Upper lobe of left lung (tissue), 4 donors: ENCODE measurements at regions not wholly inside any gene's neighbourhood (a gene's known extent, or its start where the extent isn't known, plus 50 kb on each side); places are given as distances from the start of the nearest gene placed in this dataset.

Source experiments
- EP300 ChIP-seq, 4 donors: sonication (generic); formaldehyde crosslinking; IDR thresholded peaks; one replicate each; pipeline ENCODE4 v1.5.1; 2017; ENCODE audit warnings: antibody characterized with exemption in 4 of 4, control low read depth in 2 of 4
- POLR2AphosphoS5 ChIP-seq, 2 donors: sonication (generic); formaldehyde crosslinking; IDR thresholded peaks; one replicate each; pipeline ENCODE4 v1.5.1; 2017; ENCODE audit warnings: antibody characterized with exemption in 2 of 2
- TF ChIP-seq, protein P1 (sequence below), 6 experiments: fragments of 450-650 bp in 4 of 6; fragments of 200-600 bp in 2 of 6; sonication (generic) in 2 of 6; IDR thresholded peaks; one replicate each; pipeline ENCODE4 v1.5.1; 2016 to 2019; ENCODE audit warnings: antibody characterized with exemption in 6 of 6

DNA sequence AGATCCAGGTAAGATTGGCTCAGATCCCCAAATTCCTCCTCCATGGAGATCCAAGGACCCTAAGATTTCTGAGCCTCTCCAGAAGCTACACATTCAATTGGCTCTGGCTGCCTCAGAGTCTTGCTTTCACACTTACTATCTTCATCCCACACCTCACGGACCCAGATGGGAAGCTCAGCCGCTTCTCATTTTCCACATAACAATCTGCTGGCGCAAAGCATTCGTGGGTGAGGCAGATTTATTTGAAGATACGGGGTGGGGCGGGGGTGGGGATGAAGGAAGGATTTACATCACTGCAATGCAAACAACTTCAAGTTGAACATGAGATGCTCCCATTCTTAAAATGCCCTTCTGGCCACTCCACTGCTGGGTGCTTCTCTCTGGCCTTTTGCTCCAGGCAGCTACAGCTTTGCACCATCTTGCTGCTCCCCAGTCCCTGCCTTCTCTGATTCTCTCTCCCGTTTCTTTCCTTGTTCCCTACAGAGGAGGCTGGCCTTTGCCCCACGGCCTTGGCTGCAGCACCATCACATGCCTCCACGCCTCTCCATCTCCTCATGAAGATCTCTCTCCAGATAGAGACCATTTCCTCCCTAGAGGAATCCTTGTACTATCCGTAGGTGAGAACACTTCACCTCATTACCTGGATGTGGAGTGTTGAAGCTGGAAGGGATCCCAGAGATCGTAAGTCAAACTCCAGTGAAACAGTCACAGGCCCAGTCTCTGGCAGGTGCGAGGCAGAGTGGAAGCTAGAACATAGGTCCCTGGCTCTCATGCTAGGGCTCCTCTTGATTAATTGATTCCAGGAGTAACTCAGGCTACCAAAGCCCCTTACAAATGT lies 175.9 kb downstream of the RPLP1 start:
- TF ChIP-seq, protein P1, sequence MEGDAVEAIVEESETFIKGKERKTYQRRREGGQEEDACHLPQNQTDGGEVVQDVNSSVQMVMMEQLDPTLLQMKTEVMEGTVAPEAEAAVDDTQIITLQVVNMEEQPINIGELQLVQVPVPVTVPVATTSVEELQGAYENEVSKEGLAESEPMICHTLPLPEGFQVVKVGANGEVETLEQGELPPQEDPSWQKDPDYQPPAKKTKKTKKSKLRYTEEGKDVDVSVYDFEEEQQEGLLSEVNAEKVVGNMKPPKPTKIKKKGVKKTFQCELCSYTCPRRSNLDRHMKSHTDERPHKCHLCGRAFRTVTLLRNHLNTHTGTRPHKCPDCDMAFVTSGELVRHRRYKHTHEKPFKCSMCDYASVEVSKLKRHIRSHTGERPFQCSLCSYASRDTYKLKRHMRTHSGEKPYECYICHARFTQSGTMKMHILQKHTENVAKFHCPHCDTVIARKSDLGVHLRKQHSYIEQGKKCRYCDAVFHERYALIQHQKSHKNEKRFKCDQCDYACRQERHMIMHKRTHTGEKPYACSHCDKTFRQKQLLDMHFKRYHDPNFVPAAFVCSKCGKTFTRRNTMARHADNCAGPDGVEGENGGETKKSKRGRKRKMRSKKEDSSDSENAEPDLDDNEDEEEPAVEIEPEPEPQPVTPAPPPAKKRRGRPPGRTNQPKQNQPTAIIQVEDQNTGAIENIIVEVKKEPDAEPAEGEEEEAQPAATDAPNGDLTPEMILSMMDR (IDR thresholded peaks at IDR 0.05): no peak
- TF ChIP-seq POLR2AphosphoS5 (IDR thresholded peaks at IDR 0.05) (no peak), EP300 (IDR thresholded peaks at IDR 0.05) (peak in 1 of 4 donors; percentile 55)
